ENCODE measurements at regions not wholly inside any gene's neighbourhood (a gene's known extent, or its start where the extent isn't known, plus 50 kb on each side); places are given as distances from the start of the nearest gene placed in this dataset.

DNA sequence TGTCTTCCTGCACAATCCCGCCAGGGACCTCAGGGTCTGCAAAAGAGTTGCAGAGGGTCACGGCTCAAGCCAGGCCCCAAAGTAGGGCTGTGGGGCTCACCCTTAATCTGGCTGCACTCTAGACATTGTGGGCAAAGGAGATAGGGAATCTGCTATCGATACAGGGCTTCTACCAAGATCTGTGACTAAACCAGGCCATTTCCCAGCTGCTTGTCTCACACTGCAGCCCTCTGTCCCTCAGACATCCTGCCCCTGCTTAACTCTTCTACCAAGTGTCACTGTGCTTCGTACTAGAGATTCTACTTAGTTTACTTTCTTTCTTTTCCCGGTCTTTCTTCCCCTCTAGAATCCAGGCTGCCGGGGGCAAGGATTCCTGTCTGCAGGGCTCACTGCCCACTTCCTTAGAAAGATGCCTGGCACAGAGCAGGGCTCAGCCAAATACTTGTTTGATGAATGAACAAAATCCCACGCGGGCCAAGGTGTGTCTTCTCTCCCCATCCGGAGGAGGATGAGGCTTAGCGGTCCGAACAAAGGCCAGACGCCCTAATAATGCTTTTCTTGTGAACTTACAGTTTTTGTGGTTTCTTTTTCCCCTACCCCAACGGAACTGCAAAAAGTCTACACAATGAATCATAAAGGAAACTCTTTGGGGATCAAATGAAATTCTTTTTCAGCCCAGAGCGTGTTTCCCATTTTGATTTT, 61.3 kb upstream of the ANO1 start:
- Mint-ChIP-seq H3K27ac (no peak overlapping the region), H3K36me3 (no peaks in the 10 kb centered on the region), H3K4me1 (ENCODE audit: unreplicated experiment) (peaks cover 7% of the 10 kb centered on the region), H3K4me3 (no peak overlapping the region), H3K9me3 (no peaks in the 10 kb centered on the region), H3K27me3 (no peaks in the 10 kb centered on the region)
- DNase-seq (ENCODE audit: extremely low spot score, unreplicated experiment), result no peak
- TF ChIP-seq, protein P1, sequence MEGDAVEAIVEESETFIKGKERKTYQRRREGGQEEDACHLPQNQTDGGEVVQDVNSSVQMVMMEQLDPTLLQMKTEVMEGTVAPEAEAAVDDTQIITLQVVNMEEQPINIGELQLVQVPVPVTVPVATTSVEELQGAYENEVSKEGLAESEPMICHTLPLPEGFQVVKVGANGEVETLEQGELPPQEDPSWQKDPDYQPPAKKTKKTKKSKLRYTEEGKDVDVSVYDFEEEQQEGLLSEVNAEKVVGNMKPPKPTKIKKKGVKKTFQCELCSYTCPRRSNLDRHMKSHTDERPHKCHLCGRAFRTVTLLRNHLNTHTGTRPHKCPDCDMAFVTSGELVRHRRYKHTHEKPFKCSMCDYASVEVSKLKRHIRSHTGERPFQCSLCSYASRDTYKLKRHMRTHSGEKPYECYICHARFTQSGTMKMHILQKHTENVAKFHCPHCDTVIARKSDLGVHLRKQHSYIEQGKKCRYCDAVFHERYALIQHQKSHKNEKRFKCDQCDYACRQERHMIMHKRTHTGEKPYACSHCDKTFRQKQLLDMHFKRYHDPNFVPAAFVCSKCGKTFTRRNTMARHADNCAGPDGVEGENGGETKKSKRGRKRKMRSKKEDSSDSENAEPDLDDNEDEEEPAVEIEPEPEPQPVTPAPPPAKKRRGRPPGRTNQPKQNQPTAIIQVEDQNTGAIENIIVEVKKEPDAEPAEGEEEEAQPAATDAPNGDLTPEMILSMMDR (conservative IDR thresholded peaks at IDR 0.05), result no peak

DNA sequence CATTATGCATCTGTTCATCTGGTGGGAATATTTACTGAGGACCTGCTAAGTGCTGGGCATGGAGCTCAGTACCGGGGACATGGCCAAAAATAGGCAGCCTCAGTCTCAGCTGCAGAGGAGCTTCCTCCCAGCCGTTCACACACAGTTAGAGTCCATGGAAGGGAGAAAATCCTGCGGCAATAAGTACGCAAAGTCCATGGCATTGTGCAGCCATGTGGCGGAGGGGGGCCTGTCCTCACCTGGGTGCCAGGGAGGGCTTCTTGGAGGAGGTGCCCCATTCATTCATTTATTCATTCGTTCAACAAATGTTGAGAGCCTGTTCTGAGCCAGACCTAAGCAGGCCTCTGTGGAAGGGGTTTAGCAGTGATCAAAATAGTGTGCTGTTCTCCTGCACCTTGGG, 59.3 kb upstream of the ANO1 start:
- Mint-ChIP-seq H3K4me1 (ENCODE audit: unreplicated experiment) (peaks cover 7% of the 10 kb centered on the region), H3K27me3 (peaks cover 4% of the 10 kb centered on the region), H3K27ac (no peak overlapping the region), H3K4me3 (no peak overlapping the region), H3K9me3 (peaks cover 5% of the 10 kb centered on the region), H3K36me3 (peaks cover 4% of the 10 kb centered on the region)
- TF ChIP-seq, protein P1 (conservative IDR thresholded peaks at IDR 0.05), result no peak
- DNase-seq (ENCODE audit: extremely low spot score, unreplicated experiment), result no peak

DNA sequence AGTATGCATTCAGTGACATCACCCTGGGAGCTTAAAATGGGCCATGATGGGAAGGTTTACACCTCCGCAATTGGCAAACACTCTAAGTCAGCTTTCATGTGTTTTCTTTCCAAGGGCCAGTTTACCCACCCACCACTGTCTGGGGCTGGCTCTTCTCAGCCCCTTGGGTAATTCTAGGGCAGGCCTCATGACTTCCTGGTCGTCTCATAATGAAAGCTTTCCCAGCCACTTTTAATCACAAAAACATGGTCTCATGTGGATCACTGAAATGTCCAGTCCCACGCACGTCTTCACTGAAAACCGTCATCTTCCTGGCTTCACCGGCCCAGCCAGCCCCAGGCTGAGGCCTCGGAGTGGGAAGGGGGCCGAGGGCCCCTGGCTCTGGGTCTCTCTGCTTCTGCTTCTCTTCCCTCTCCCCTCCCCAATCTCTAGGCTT, 58.5 kb upstream of the ANO1 start:
- Mint-ChIP-seq H3K4me3 (no peak overlapping the region), H3K27me3 (peaks cover 4% of the 10 kb centered on the region), H3K27ac (no peak overlapping the region), H3K9me3 (peaks cover 5% of the 10 kb centered on the region), H3K4me1 (ENCODE audit: unreplicated experiment) (peaks cover 7% of the 10 kb centered on the region), H3K36me3 (peaks cover 4% of the 10 kb centered on the region)
- DNase-seq (ENCODE audit: extremely low spot score, unreplicated experiment), result no peak
- TF ChIP-seq, protein P1 (conservative IDR thresholded peaks at IDR 0.05), result no peak

DNA sequence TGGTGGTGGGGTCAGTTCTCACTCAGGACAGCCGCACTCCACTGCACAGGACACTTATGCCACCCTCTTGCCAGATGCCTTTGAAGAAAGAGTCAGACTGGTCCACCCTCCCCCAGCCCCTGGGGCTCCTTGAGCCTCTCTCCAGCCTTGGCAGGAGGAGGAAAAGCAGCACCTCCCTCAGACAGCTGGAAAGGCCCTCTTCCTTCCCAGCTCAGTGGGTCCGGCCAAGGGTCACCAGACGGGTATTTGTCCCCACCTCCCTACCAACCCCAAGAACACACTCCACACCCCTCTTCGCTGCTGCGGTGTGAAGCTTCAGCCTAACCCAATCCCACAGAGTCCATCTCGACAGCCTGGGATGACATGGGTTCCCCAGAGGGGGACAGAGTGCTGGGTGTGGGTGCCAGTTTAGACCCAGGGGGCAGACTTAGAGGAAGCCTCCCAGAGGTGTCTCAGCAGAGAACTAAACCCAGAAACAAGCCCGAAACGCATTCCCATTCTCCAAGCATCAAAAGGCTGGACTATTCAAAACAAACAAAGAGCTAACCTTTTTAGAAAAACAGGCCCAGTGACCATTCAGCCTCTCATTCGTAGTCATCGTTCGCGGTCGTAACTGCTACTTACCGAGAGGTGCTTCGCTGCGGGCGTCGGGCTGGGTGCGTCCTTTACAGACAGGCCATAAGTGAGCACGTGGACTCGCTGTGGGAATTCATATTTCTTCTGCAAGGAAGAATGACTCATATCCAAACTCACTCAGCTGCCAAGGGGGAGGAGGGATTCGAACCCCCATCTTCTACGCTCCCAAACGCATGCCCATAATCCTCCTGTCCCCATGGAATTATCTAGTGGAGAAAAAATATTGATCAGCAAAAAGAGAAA, 57.5 kb upstream of the ANO1 start:
- no peak for DNase-seq (ENCODE audit: extremely low spot score, unreplicated experiment)
- H3K27ac Mint-ChIP-seq, result no peak overlapping the region

DNA sequence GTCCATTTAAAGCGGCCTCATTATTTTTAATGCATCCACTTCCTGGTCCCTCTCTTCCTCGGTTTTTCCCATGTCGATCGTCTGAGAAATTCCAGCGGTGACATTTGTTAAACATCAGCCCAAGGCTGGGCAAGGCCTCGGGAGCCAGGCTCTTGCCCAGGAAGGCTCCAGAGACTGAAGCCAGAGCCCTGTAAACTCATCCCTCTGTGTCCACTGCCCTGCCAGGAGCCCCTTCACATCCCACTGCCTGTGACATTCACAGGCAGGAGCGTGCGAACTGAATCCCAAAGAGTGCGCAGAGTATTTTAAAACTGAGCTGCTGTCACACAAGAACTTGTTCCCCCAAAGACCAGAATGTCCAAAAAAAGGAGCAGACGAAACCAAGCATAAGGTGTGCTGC, 56.5 kb upstream of the ANO1 start:
- H3K27ac Mint-ChIP-seq, result no peak overlapping the region
- peaks cover 7% of the 10 kb centered on the region for H3K4me1 Mint-ChIP-seq (ENCODE audit: unreplicated experiment)
- TF ChIP-seq, protein P1 (conservative IDR thresholded peaks at IDR 0.05), result no peak
- H3K36me3 Mint-ChIP-seq, result peaks cover 4% of the 10 kb centered on the region
- peaks cover 4% of the 10 kb centered on the region for H3K27me3 Mint-ChIP-seq
- DNase-seq (ENCODE audit: extremely low spot score, unreplicated experiment), result no peak
- H3K4me3 Mint-ChIP-seq, result no peak overlapping the region
- H3K9me3 Mint-ChIP-seq, result peaks cover 5% of the 10 kb centered on the region

More for the DNA sequence above, 57.5 kb upstream of the ANO1 start:
- TF ChIP-seq, protein P1 (conservative IDR thresholded peaks at IDR 0.05), result no peak
- H3K27me3 Mint-ChIP-seq, result peaks cover 4% of the 10 kb centered on the region
- no peak overlapping the region for H3K4me3 Mint-ChIP-seq
- peaks cover 4% of the 10 kb centered on the region for H3K36me3 Mint-ChIP-seq
- H3K9me3 Mint-ChIP-seq, result peaks cover 5% of the 10 kb centered on the region
- peaks cover 7% of the 10 kb centered on the region for H3K4me1 Mint-ChIP-seq (ENCODE audit: unreplicated experiment)
